ENCODE measurements at regions not wholly inside any gene's neighbourhood (a gene's known extent, or its start where the extent isn't known, plus 50 kb on each side); places are given as distances from the start of the nearest gene placed in this dataset.

- peaks cover 3% of the 10 kb centered on the region for H3K4me1 ChIP-seq (ENCODE audit: control insufficient read depth, insufficient read depth, low read length)
Observed at GRCh38 chr11:45089676-45090499, 56.6 kb upstream of the PRDM11 start.

GRCh38 chr11:45090607-45091006, 55.8 kb upstream of the PRDM11 start:
- peaks cover 3% of the 10 kb centered on the region for H3K4me1 ChIP-seq (ENCODE audit: control insufficient read depth, insufficient read depth, low read length)
- H3K36me3 ChIP-seq (ENCODE audit: control insufficient read depth, insufficient read depth, low read length), result no peaks in the 10 kb centered on the region
- H3K9me3 ChIP-seq (ENCODE audit: control insufficient read depth, insufficient read depth, low read length), result no peaks in the 10 kb centered on the region
- no peak overlapping the region for H3K4me3 ChIP-seq (ENCODE audit: low read length)
- no CpG with 5 or more reads among the region's 3 CpGs for WGBS (ENCODE audit: insufficient coverage, insufficient read length)
- DNase-seq (ENCODE audit: low read depth, low spot score), result no peak
- no peak overlapping the region for H3K27ac ChIP-seq (ENCODE audit: low read length)
- H3K27me3 ChIP-seq (ENCODE audit: control insufficient read depth, insufficient read depth, low read length), result no peaks in the 10 kb centered on the region

More at GRCh38 chr11:45089676-45090499, 56.6 kb upstream of the PRDM11 start:
- Histone ChIP-seq H3K36me3 (ENCODE audit: control insufficient read depth, insufficient read depth, low read length) (no peaks in the 10 kb centered on the region), H3K9me3 (ENCODE audit: control insufficient read depth, insufficient read depth, low read length) (no peaks in the 10 kb centered on the region), H3K27ac (ENCODE audit: low read length) (no peak overlapping the region), H3K27me3 (ENCODE audit: control insufficient read depth, insufficient read depth, low read length) (no peaks in the 10 kb centered on the region), H3K4me3 (ENCODE audit: low read length) (no peak overlapping the region)
- DNase-seq (ENCODE audit: low read depth, low spot score), result peak; percentile 39
- no CpG with 5 or more reads among the region's 6 CpGs for WGBS (ENCODE audit: insufficient coverage, insufficient read length)

GRCh38 chr11:45091563-45092403, 54.7 kb upstream of the PRDM11 start:
- DNase-seq (ENCODE audit: low read depth, low spot score), result peak; percentile 45
- Histone ChIP-seq H3K9me3 (ENCODE audit: control insufficient read depth, insufficient read depth, low read length) (no peaks in the 10 kb centered on the region), H3K4me1 (ENCODE audit: control insufficient read depth, insufficient read depth, low read length) (peaks cover 3% of the 10 kb centered on the region), H3K36me3 (ENCODE audit: control insufficient read depth, insufficient read depth, low read length) (no peaks in the 10 kb centered on the region), H3K27ac (ENCODE audit: low read length) (no peak overlapping the region), H3K4me3 (ENCODE audit: low read length) (no peak overlapping the region), H3K27me3 (ENCODE audit: control insufficient read depth, insufficient read depth, low read length) (no peaks in the 10 kb centered on the region)
- WGBS (ENCODE audit: insufficient coverage, insufficient read length), result no CpG with 5 or more reads among the region's 11 CpGs

- H3K4me1 ChIP-seq (ENCODE audit: control insufficient read depth, insufficient read depth, low read length), result peaks cover 3% of the 10 kb centered on the region
Observed at GRCh38 chr11:45092404-45092785, 54.0 kb upstream of the PRDM11 start.

GRCh38 chr11:45092901-45093760, 53.3 kb upstream of the PRDM11 start:
- WGBS (ENCODE audit: insufficient coverage, insufficient read length), result no CpG with 5 or more reads among the region's 15 CpGs
- Histone ChIP-seq H3K4me3 (ENCODE audit: low read length) (no peak overlapping the region), H3K4me1 (ENCODE audit: control insufficient read depth, insufficient read depth, low read length) (peaks cover 3% of the 10 kb centered on the region), H3K9me3 (ENCODE audit: control insufficient read depth, insufficient read depth, low read length) (no peaks in the 10 kb centered on the region), H3K27me3 (ENCODE audit: control insufficient read depth, insufficient read depth, low read length) (no peaks in the 10 kb centered on the region), H3K27ac (ENCODE audit: low read length) (no peak overlapping the region), H3K36me3 (ENCODE audit: control insufficient read depth, insufficient read depth, low read length) (no peaks in the 10 kb centered on the region)
- no peak for DNase-seq (ENCODE audit: low read depth, low spot score)

More at GRCh38 chr11:45092404-45092785, 54.0 kb upstream of the PRDM11 start:
- no peak for DNase-seq (ENCODE audit: low read depth, low spot score)
- H3K27ac ChIP-seq (ENCODE audit: low read length), result no peak overlapping the region
- no peak overlapping the region for H3K4me3 ChIP-seq (ENCODE audit: low read length)
- H3K36me3 ChIP-seq (ENCODE audit: control insufficient read depth, insufficient read depth, low read length), result no peaks in the 10 kb centered on the region
- H3K9me3 ChIP-seq (ENCODE audit: control insufficient read depth, insufficient read depth, low read length), result no peaks in the 10 kb centered on the region
- no peaks in the 10 kb centered on the region for H3K27me3 ChIP-seq (ENCODE audit: control insufficient read depth, insufficient read depth, low read length)
- WGBS (ENCODE audit: insufficient coverage, insufficient read length), result no CpG with 5 or more reads among the region's 5 CpGs

- no CpG with 5 or more reads among the region's 8 CpGs for WGBS (ENCODE audit: insufficient coverage, insufficient read length)
- H3K9me3 ChIP-seq (ENCODE audit: control insufficient read depth, insufficient read depth, low read length), result no peaks in the 10 kb centered on the region
- no peak overlapping the region for H3K27ac ChIP-seq (ENCODE audit: low read length)
- H3K36me3 ChIP-seq (ENCODE audit: control insufficient read depth, insufficient read depth, low read length), result no peaks in the 10 kb centered on the region
- DNase-seq (ENCODE audit: low read depth, low spot score), result no peak
- no peak overlapping the region for H3K4me3 ChIP-seq (ENCODE audit: low read length)
- no peaks in the 10 kb centered on the region for H3K27me3 ChIP-seq (ENCODE audit: control insufficient read depth, insufficient read depth, low read length)
- H3K4me1 ChIP-seq (ENCODE audit: control insufficient read depth, insufficient read depth, low read length), result peaks cover 3% of the 10 kb centered on the region; the same call in 1 of the 2 replicates
Observed at GRCh38 chr11:45093761-45094455, 52.5 kb upstream of the PRDM11 start.

- Histone ChIP-seq H3K4me1 (ENCODE audit: control insufficient read depth, insufficient read depth, low read length) (peaks cover 3% of the 10 kb centered on the region; the same call in 1 of the 2 replicates), H3K27me3 (ENCODE audit: control insufficient read depth, insufficient read depth, low read length) (no peaks in the 10 kb centered on the region), H3K4me3 (ENCODE audit: low read length) (no peak overlapping the region), H3K9me3 (ENCODE audit: control insufficient read depth, insufficient read depth, low read length) (no peaks in the 10 kb centered on the region), H3K36me3 (ENCODE audit: control insufficient read depth, insufficient read depth, low read length) (no peaks in the 10 kb centered on the region), H3K27ac (ENCODE audit: low read length) (no peak overlapping the region)
- DNase-seq (ENCODE audit: low read depth, low spot score), result no peak
- WGBS (ENCODE audit: insufficient coverage, insufficient read length), result no CpG with 5 or more reads among the region's 10 CpGs
Observed at GRCh38 chr11:45094958-45095690, 51.3 kb upstream of the PRDM11 start.

- WGBS (ENCODE audit: insufficient coverage, insufficient read length), result no CpG with 5 or more reads among the region's 6 CpGs
- Histone ChIP-seq H3K36me3 (ENCODE audit: control insufficient read depth, insufficient read depth, low read length) (no peaks in the 10 kb centered on the region), H3K4me3 (ENCODE audit: low read length) (no peak overlapping the region), H3K27me3 (ENCODE audit: control insufficient read depth, insufficient read depth, low read length) (no peaks in the 10 kb centered on the region), H3K9me3 (ENCODE audit: control insufficient read depth, insufficient read depth, low read length) (no peaks in the 10 kb centered on the region), H3K27ac (ENCODE audit: low read length) (no peak overlapping the region), H3K4me1 (ENCODE audit: control insufficient read depth, insufficient read depth, low read length) (peaks cover 3% of the 10 kb centered on the region; the same call in 1 of the 2 replicates)
- DNase-seq (ENCODE audit: low read depth, low spot score), result no peak
Observed at GRCh38 chr11:45095691-45096010, 50.8 kb upstream of the PRDM11 start.

- H3K27me3 ChIP-seq (ENCODE audit: control insufficient read depth, insufficient read depth, low read length), result no peaks in the 10 kb centered on the region
- H3K36me3 ChIP-seq (ENCODE audit: control insufficient read depth, insufficient read depth, low read length), result no peaks in the 10 kb centered on the region
- no peaks in the 10 kb centered on the region for H3K9me3 ChIP-seq (ENCODE audit: control insufficient read depth, insufficient read depth, low read length)
- H3K4me1 ChIP-seq (ENCODE audit: control insufficient read depth, insufficient read depth, low read length), result peaks cover 3% of the 10 kb centered on the region; the same call in 1 of the 2 replicates
- H3K4me3 ChIP-seq (ENCODE audit: low read length), result no peak overlapping the region
- DNase-seq (ENCODE audit: low read depth, low spot score), result no peak
- H3K27ac ChIP-seq (ENCODE audit: low read length), result no peak overlapping the region
- WGBS (ENCODE audit: insufficient coverage, insufficient read length), result no CpG with 5 or more reads among the region's 4 CpGs
Observed at GRCh38 chr11:45096636-45097035, 49.8 kb upstream of the PRDM11 start.

Measured in iPS DF 6.9 (cell line).